Activated T-cell treated with anti-CD3 and anti-CD28 coated beads, Interleukin-2, amount 50 U/mL, for 1 hour (primary cell): ENCODE measurements at regions not wholly inside any gene's neighbourhood (a gene's known extent, or its start where the extent isn't known, plus 50 kb on each side); places are given as distances from the start of the nearest gene placed in this dataset.
"Not testable (repeated sequence)": the region's sequence is repeated elsewhere in the genome, so short reads cannot be mapped to it uniquely, and the experiment has no call there.

ENCODE experiments used
- DNase-seq: peaks from one replicate; pipeline ENCODE4 v3.0.0-alpha.2; 2020

DNA sequence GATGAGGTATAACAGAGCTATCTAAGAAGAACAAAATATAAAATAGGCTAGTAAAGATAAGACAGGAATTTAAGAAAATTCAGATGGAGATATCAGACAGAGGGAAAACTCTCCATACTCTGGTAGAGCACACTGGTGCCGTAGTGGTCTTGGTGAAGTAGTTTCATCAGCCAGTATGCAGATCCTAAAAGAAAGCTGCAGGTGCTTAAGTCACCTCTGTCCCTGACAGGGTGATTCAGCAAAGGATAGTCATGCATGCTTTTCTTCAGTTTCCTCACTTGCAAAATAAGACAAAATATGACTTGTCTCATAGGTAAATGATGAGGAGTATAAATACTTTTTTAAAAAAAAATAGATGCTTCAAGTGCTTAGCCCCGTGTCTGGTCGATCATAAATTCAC is 794.9 kb downstream of the TNS3 start:
- DNase-seq, result no peak

DNA sequence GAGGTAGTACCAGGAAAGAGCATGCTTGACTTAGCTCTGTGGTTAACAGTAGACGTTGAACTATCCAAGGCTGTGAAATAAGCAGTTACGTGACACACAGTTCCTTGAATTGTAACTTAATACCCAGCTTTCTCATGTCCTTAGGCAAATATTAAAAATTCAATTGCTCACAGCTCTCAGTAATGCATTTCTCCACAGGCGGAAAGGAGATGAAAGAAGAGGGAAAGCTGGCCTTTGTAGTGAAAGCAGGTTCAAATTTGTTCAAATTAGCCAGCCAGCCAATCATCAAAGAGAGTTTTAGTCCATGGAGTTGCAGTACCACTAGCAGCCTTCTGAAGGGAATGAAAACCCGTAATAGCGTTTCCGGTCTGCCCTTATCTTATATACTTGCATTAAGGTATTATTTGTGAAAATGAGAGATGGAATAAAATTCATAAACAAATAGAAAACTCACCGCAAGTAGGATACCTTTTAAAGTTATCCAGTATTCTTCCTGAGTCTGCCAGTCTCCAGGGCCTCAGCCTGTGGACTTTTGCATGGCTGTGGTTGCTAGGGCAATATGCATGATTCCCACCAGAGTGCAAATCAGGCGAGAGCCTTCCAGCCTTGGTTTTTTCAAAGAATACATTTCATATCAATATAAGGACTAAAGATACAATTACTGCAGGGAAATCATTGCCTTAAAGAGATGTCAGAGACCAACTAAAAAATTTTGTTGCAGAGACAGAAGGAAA is 795.5 kb downstream of the TNS3 start:
- DNase-seq, result no peak

DNA sequence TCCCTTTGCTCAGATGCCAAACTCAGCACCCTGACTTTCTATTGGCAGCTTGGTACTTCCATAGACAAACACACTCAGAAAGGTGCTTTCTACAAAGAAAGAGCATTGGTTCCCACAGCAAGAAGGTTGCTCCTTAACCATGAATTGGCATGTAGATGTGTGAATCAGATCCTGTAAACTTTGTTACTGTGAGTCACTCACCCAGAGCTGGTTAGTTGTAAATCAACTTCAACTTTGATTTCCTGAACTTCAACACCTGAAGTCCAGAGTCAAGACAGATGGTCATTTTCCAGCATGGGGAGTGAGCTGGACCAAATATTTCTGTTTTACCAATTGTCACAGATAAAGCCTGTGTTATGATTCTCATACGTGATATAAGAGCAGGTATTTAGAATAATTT is 797.2 kb downstream of the TNS3 start:
- DNase-seq, result no peak

DNA sequence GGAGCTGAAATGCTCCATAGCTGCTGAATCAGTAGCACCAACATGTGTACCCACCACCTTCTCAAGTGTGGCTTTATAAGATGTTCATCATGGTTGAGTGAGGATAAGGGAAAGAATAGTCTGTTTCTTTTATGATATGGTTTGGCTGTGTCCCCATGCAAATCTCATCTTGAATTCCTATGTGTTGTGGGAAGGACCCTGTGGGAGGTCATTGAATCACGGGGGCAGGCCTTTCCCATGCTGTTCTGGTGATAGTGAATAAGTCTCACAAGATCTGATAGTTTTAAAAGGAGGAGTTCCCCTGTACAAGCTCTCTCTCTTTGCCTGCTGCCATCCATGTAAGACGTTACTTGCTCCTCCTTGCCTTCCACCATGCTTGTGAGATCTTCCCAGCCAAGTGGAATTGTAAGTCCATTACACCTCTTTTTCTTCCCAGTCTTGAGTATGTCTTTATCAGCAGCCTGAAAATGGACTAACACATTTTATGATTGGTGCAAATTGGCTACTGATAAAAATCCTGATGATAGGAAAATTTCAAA is 799.9 kb downstream of the TNS3 start:
- no peak for DNase-seq

DNA sequence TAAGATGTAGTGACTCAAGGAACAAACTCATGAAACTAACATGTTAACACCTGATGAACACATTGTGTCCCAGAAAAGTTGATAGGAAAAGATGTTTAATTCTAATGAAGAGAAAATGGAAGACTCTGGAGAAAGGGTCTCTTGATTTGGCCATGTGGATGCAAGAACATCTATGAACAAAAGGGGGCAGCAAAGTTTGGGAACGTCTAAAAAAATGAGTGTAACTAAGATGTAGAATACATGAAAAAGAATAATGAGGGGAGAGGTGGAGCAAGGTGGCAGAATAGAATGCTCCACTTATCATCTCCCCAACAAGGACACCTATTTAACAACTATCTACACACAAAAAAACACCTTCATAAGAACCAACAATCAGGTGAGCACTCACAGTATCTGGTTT is 805.1 kb downstream of the TNS3 start:
- DNase-seq, result no peak

DNA sequence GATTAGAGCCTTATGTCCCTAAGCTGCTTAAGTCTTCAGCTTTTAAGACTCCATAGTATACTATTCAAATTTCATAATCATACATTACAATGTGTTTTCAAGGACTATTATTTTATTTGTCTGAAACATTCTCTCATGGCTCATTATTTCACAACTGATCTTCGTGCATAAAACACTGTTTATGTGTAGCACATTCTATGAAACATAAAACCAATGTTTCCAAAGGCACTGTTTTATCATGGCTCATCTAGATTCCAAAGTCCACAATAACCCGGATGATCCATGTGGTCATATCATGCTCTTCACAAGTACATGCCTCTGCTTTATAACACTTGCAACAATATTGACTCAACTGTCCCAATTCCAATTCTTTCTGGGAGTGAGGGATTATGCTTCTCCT is 806.1 kb downstream of the TNS3 start:
- DNase-seq, result no peak

DNA sequence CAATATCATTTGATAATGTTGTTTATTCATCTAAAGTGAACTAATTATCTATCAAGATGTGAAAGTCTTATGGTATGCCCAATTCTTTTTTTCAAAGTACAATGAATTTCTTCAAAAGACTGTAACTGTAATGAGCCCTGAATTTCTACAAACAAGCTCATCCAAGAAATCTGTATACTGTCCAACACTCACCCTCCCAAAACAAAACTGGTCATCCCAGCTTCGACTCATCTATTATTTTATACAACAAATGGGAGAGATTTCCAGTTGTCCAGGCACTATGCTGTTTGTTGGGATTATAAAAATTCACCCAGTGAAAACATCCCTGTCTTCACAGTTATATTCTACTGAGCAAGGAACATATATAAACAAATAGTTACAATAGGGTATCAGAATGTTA is 806.9 kb downstream of the TNS3 start:
- DNase-seq, result no peak

DNA sequence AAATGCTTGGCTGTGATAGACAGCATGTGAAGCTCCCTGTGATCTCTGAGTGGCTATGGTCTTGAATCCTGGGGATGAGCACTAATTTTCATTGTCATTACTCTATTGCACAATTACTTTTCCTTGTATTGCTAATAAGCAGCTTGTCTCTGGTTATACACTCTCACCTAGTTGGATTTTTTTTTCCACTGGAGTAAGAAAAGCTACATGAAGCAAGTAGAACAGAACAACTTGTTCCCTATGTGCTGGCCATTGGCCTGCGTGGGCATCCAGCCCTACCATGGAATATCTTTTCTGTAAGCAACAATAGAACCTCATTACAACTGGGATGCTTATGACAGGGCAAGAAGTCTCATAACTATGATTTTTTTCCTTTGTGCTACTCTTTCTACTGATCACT is 807.4 kb downstream of the TNS3 start:
- no peak for DNase-seq

DNA sequence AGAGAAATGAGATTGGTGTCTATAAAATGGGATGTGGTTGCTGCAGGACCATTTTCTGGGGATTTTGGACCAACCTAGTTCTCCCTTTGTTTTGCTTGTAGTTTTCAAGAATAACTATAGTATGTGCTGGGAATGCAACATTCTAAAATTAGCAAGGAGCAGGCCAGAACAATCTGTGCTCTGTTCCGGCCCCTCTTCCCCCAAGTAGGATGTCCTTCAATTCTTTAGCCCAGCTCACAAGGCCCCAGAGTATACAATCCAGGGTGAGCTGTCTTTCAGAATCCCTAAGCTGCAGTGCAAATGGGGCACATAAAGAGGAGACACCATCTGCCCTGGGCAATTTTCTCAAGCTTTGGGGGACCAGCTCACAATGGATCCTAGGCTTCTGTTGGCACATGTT is 809.1 kb downstream of the TNS3 start:
- no peak for DNase-seq

DNA sequence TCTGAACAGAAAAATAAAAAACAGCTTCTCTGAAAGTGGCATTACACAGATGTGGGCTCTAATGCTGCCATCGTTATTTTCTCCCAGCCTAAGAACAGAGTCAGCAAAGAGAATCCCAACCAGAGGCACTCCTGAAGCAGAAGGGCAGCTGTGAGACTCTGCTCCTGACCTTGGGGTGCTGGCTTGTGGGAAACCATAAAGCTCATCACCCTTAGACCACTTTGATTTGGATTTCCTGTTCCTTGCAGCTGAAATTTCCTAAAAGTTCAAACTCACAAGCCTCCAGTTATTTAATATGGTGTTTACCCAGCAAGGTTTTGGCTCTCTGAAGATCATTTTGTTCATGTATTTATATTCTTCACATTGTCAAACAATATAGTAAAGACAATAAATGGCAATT is 814.8 kb downstream of the TNS3 start:
- no peak for DNase-seq

DNA sequence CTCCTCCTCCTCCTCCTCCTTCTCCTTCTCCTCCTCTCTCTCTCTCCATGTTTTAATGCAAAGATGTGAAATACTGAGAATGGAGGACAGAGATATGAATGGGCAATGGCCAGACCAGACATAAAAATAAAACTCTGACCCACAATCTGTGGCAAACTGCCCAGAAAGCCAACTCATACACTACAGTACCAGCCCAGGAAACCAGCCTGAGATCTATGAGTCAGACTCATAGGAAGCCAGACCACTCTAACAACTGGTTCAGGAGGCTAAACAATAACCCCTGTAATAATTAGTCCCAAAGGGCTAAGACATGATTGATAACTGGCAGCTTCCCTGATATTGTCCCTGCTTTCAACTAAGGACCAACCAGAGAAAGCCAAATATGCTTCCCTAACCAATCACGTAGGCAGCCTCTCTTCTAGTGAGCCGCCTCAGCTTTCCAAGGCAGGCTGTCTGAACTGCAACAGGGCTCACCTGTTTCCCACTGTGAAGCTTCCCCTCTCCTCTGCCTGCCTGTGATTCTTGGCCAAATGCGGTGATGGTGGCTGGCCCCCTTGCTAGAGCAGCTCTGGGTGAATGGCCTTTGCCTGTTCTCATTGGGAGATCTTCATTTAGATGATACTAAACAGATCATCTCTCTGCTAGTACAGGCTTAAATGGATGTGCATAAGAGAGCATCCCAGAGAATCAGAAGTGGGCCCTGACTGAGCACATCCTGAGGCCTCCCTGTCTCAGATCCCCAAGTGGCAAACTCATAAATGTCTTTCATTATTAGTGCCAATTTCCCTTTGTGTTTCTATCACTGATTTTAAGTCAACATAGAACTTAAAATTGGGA is 817.6 kb downstream of the TNS3 start:
- DNase-seq, result no peak

DNA sequence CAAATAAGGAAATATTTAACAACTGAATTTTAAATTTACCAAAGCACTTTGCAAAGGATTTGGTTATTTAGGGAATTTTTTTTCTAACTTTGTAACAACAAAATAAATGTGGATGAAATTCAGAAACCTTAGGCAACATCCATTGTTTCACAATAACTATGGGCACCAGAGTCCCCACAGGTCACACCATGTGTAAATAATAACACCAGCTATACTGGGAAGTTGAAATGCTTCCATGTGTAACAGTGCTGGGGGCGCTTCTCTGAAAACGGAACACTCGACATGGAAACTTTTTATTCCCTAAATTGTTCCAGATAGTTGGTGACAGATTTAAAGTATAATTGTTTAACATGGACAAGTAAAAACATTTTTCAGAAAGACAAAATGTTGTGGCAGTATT is 818.6 kb downstream of the TNS3 start:
- DNase-seq, result no peak

DNA sequence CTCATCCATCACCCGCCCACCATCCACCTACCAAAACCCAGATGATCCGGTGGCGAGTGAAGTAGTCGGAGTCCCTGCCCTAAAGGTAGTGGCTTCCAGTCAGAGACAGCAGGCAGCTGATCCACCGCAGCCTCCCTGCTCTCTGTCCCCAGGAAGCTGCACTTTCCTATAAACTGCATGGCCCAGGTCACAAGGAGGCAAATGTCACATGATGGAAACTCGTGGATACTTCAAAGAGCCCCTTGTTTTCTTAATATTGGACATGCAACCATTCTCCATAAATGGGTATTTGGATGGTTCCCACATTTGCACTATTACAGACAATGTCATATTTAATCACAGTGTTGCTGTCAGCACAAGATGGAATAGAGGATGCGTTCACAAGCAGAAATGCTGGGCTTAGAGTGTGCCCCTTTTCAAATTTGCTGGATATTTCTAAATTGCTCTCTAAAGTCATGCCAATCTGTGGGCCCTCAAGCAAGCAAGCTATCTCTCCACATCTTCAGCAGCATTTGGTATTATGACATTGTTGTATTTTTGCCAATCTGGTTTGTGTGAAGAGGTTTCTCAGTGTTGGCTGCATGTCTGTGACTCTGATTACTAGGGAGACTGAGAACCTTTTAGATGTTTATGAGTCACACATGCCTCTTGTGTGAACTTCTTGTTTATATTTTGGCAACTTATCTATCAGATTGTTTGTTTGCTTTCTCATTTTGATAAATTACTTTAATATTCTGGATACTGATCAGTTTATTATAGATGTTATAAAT is 822.0 kb downstream of the TNS3 start:
- no peak for DNase-seq

DNA sequence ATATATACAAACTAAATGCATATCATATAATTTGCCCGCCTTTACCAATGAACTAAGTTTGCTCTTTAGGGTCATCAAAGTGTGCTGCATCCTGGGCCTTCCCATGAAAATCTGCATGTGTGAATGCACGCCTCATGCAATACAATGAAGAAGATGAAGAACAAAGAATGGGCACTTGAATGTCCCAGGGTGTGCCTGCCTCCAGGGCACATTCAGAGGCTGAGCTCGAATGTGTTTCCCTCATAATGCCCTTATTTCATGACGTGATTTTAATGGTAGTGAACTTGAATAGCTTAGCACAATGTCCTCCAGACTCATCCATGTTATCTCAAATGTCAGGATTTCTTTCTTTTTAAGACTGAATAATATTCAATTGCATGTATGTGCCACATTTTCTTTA is 824.9 kb downstream of the TNS3 start:
- DNase-seq, result no peak

DNA sequence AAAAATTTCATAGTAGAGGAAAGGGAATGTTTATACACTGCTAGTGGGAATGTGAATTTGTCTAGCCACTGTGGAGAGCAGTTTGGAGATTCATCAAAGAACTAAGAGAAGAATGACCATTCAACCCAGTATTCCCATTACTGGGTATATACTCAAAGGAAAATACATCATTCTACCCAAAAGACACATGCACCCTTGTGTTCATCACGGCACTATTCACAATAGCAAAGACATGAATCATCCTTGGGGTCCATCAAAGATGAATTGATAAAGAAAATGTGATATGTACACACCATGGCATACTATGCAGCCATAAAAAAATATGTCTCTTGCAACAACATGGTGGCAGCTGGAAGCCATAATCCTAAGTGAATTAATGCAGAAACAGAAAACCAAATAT is 825.7 kb downstream of the TNS3 start:
- no peak for DNase-seq

DNA sequence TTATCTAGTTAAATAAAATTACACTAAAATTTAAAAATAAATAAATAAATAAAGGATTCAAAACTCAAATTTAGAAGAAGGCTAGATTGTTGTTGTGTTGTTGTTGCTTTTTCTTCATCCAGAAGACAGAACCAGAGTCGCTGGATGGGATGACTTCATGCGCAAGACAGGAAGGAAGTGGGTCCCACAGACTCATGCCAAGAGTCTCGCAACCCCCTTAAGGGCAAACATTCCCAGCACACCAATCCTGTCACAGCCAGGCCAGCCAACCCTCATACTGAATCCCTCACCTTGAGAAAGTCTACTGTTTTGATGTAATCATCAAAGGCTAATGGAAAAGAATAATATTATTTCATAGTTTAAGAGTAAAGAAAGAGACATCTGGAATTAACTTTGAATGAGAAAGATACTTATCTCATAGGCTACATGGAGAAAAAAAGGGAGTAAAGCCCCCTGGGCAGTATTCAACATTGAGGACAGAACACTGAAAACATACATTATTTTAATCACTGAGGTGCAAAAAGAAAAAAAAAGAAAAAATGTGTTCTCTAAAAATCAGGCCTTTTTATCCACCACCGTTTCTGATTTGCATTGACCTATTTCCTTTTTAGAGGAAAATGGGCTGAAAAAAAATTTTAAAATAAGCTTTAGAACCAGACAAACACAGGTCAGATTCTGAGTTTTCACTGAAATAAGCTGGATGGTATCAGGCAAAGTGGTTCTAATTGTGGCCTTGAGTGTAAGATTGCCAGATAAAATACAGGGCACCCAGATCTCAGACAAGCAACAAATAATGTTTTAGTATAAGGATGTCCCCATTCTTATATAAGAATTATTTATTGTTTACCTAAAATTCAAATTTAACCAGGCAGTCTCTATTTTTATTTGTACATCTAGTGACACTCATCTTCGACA is 826.5 kb downstream of the TNS3 start:
- DNase-seq, result no peak

DNA sequence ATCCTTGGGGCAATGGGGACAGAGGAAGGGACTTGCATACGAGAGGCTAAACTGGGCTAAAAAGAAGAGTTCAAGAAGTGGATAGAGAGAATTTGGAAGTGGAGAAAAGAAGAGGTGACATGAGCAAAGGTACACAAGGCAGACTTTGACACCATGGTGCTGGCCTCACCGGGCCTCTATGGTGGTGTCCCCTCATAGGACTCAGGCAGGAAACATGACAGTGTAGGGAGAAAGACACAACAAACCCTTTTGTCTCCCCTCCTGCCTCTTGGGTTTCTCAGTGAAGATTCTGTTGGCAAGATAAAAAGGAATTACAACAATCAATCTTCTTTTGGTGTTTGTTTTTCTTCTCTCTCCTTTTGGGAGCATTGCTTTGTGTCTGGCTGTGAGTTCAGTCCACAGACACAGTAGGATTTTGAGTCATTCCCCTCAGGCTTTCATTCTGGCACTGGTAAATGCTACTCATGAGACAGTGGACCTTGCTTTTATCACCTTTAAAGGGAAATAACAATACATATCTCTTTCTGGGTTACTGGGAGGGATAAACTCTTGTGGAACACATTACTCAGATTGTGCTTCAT is 827.7 kb downstream of the TNS3 start:
- DNase-seq, result no peak

DNA sequence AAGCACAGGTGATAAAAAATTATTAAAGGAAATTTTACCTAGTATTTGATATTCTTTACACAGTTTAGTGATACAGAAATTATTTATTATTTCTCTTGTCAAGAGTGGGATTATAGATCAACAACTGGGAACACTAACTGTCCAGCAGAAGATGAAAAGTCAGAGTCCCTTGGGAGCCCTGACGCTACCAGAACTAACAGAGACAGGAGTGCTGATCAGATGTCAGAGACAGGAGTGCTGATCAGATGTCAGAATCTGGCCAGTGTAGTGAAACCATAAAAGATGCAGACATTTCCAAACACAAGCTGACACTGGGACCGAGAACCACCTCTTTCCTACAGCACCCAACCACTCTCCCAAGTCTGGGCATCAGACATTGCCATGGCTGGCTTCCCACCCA is 828.2 kb downstream of the TNS3 start:
- no peak for DNase-seq

DNA sequence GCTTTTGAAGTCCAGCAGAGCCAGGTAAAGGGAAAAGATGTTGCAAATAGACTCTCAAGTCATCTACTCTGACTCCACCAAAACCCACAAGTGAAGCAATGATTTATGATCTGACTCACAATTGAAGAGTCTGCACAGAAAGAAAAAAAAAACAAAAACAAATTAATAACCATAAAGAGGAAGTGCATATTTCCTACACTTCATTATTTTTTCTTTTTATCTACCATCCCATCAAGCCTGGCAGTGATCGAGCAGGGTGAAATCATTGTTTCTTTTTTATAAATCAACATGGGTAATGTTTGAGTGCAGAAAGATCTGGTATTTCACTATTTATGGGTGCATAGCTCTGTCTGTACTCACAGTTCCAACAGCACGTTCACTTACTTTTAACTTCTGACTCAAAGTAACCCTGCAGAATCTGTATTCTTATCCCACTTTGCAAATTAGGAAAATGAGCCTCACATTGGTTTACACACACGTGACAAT is 829.0 kb downstream of the TNS3 start:
- DNase-seq, result no peak

DNA sequence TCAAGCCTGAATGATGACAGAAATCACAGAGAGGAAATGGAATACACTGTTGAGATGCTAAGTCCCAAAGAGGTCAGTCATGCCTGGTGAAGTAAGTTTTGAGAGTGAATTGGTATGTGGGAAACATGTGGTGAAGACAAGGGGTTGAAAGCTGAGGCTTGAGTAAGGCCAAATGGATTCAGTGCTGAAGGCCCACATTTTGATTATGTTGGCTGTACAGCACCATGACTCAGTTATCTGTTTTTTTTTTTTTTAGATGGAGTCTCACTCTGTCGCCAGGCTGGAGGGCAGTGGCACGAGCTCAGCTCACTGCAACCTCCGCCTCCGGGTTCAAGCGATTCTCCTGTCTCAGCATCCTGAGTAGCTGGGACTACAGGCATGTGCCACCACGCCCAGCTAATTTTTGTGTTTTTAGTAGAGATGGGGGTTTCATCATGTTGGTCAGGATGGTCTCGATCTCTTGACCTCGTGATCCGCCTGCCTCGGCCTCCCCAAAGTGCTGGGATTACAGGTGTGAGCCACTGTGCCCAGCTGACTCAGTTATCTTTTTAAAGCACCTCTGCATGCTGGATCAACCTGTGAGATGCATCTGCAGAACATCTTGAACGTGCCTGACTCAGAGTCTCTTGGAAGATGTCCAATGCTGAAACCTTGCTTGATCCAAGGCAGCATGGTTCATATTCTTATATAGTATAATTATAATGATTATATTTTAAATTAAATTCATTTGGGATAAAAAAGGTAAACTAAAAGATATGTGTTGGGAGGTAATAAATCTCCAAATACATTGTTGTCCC is 829.8 kb downstream of the TNS3 start:
- not testable (repeated sequence) for DNase-seq

DNA sequence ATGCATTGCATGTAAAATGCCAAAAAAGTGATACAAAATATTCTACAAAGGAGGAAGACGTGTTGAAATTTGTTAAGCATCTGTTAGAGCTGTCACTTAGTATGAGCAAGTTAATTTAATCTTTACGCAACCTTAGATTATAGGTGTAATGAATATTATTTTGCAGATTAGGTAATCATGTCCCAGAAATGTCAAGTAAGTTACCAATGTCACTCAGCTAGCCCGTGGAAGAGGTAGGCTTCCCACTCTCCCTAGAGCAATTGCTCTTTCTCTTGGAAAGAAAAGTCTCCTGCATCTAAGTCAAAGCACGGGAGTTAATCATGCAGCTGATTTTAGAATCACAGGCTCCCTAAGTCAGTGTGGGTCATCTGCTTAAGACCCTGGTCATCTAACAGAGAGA is 830.4 kb upstream of the IGFBP3 start:
- no peak for DNase-seq
